HG02610 (cell line): ENCODE measurements at regions not wholly inside any gene's neighbourhood (a gene's known extent, or its start where the extent isn't known, plus 50 kb on each side); places are given as distances from the start of the nearest gene placed in this dataset.

Source experiments
- ATAC-seq: cut with Tn5 transposase; IDR thresholded peaks from one replicate; pipeline ENCODE4 v1.9.1; 2021; ENCODE audit warnings: mild to moderate bottlenecking, moderate library complexity; ENCODE audit not compliant: unreplicated experiment

DNA sequence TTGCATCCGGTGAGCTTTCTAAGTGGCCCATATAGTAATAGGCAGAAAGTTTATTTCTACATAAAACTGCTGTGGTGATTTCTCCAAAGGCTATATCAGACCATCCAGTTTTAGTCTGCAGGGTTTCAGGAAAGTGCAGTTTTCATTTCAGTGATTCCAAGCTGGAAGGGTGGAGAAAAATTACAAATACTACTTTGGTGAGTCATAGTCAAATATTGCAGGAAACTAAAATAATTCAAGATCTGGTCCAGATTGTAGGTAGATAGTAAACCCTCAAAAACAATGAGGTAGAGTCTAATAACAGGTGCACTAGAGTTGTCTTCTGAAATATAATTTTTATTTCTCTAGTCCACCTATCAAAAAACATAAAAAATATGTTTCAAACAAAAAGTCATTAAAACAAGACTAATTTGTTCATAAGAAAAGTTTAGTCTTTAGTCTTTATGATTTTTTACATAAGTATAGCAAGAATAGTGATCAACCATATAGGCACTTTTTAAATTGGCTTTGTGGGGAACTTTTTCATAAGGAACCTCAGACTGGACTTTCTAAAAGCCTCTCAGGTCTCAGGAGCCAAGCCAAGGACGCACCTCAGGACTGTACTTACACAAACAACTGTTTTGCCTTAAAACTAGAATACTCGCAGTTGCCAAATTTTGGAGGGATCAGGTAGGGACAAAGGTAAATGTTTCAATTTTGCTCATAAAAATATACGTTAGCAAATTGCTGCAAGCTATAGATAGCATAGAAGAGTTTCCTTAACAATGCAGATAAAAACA lies 101.8 kb upstream of the TLR3 start:
- ATAC-seq, result no peak

DNA sequence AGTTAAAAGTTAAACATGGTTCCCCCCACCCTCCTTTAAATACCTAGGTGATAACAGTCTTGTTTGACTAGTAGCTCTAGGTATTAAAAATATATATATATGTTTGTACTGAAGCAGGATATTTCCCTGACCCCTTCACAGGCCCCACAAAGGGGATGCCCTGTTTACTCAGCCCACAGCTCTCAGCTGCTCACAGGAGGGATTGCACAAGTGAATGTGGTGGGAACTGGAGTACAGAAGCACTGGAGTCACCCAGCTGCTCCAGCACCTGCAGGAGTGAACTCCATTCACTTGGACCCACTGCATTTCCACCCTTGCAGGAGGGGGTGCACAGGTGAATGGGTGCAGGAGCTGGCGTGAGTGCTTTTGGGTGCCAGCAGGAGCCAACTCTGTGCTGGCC lies 99.3 kb upstream of the TLR3 start:
- ATAC-seq, result no peak

GRCh38 chr4:185987961-185988627 lies 80.9 kb upstream of the TLR3 start:
- ATAC-seq, result no peak

DNA sequence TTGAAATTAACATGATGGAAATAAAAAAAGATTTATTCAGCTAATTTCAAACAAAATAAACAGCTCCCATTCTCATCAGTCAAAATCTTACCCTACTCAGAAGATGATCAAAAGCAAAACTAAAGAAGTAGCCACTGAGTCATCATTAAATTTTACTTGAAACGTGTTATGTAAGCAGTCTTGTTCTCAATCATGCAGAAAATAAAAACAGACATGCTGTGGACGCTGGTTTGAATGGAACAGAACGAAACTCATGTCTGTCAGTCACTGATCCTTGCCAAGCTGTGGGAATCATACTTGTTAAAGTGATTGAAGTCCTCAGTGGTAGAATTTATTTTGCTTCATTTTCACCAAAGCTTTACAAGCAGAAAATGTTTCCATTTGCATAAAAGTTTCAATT lies 77.2 kb upstream of the TLR3 start:
- peak; percentile 73 for ATAC-seq

- no peak for ATAC-seq
Measured at GRCh38 chr4:185992585-185992984, 76.4 kb upstream of the TLR3 start.

DNA sequence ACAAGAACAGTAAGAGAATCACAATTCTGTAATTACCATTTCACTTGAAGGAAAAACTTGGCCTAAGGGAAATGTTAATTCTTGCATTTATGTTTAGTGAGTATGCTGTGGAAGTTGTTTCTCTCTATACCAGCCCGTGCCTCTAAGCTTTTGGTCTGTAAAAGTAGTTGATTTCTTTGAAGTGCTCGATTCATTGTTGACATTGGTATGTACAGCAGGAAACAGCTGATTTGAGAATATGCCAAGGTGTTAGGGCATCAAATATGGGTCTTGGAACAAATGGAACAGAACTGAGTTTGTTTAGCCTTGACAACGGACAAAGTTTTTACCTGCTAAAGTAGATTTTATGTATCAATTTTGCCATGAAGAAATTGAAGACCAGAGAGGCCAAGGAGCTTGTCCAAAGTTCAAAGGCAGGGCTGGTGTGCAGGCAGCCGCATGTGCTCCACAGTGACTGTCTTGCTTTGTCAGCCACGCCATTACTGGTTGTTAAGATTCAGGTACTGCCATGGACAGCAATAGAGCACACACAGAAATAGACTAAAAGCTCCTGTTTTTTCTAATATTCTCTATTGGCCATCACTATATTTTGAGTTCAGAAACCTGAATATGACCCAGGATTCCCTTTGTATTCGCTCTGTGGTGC lies 75.5 kb upstream of the TLR3 start:
- ATAC-seq, result no peak

DNA sequence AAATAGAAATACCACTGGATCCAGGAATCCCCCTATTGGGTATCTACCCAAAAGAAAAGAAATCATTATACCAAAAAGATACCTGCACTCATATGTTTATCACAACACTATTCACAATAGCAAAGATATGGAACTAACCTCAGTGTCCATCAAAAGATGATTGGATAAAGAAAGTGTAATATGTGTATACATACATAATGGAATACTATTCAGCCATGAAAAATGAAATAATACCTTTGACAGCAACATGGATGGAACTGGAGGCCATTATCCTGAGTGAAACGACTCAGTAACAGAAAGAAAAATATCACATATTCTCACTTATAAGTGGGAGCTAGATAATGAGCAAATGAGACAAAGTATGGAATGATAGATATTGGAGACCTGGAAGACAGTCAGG lies 74.2 kb upstream of the TLR3 start:
- ATAC-seq, result no peak

DNA sequence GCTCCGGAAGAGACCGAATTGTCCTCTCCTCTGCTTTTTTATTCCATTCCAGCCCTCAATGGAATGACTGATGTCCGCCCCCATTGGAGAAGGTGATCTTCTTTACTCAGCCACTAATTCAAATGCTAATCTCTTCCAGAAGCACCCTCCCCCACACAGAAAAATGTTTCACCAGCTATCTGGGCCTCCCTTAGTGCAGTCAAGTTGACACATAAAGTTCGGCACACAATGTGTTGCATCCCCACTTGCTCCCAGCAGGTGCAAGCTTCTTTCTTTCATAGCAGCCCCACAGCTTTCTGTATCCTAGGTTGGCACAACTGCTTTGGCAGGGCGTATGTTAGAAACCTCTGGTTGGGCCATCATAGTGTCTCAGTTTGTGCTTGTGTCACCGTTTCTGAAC lies 73.3 kb upstream of the TLR3 start:
- ATAC-seq, result no peak

- ATAC-seq, result no peak
Measured at GRCh38 chr4:185997296-185997695, 71.7 kb upstream of the TLR3 start.

DNA sequence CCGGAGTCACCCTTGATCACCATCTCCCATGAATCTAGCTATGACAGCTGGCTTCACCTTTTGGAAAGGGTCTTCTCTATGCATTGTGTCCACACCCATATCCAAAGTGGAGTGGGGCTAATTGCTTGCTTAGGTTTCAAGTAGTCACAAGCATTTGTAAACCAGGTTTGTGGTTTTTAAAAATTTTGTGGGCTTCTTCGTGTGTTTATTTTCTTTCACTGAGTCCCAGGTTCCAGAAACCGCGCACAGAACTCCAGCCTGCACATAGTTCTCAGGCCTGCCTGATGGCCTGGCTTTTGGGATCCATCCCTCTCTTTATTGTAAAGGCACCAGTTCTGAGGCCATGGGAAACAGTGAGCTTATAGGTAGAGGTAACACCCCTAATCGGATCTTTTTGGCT lies 70.2 kb upstream of the TLR3 start:
- no peak for ATAC-seq

GRCh38 chr4:185999207-185999606 lies 69.7 kb upstream of the TLR3 start:
- ATAC-seq, result no peak

- ATAC-seq, result no peak
Measured at GRCh38 chr4:186002853-186003252, 66.1 kb upstream of the TLR3 start.

- no peak for ATAC-seq
Measured at GRCh38 chr4:186003746-186004145, 65.2 kb upstream of the TLR3 start.

GRCh38 chr4:186008057-186008456 lies 60.9 kb upstream of the TLR3 start:
- no peak for ATAC-seq

DNA sequence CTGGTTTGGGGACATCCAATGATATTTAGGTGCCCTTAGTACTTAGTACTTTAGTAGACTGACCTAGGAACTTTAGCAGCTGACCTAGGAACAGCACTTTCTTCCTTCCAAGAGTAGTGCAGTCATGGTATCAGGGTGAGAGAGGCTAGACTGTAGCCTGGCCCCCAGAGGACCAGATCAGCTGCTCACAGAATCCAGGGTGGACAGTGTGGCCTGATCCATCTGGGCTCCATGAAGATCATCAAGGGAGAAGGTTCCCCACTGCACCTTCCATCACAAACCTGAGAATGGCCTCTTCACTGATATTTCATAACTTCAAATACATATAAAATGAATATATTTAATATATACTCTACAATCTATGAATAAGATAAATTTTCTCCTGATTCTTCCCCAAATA lies 59.0 kb upstream of the TLR3 start:
- no peak for ATAC-seq

DNA sequence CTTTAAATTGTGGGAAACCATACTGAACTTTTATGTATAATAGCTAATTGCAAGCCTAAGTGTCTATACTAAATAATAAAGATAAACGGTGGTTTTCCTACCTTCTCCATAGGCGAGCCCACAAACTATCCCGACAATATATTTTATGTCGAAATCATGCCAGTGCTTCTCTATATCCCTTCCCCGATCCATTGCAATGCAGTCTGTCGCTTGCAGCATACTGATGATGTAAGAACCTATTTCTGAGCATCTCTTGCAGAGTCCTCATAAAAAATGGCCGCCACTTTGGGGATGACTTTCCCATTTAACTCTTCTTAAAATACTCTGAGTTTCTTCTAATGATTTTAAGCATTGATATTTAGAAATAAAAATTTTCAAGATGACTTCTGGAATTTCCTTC lies 58.1 kb upstream of the TLR3 start:
- no peak for ATAC-seq

- no peak for ATAC-seq
Measured at GRCh38 chr4:186012071-186012470, 56.9 kb upstream of the TLR3 start.

DNA sequence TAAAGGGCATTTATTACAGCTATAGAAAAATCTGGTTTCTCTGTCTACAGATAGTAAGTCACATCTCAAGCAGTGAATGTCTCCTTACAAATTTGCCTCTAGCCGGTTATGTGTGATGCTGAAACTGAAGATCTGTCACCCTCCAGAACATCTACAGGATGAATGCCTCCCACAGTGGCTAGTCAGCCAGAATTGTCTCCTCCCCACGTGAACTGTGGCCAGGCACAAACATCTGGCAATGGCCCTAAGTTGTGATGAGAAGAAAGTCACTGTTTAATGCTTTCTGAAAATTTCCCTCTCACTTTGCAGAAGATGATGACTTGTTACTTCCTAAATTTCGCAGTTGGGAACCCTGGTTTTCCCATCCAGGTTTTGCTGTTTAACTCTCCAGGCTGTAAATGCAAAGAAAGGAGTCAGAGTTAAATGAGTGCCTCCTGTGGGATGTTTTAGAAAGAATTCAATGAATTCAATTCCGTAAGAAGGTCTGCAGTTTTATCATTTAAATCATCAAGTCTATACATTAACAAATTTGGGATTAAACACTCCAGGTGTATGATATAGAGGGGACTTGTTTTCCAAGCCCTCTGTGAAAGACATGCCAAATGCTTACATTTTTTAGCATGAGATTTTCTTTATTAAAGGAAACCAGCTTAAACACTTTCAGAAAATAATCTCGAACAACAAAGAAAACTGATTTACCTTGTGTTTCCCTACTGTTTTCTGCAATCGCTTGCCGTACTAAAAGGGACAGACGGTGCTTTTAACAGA lies 55.4 kb upstream of the TLR3 start:
- ATAC-seq, result no peak

- ATAC-seq, result no peak
Measured at GRCh38 chr4:186015212-186015817, 53.6 kb upstream of the TLR3 start.

GRCh38 chr4:186016796-186017195 lies 52.2 kb upstream of the TLR3 start:
- ATAC-seq, result no peak

DNA sequence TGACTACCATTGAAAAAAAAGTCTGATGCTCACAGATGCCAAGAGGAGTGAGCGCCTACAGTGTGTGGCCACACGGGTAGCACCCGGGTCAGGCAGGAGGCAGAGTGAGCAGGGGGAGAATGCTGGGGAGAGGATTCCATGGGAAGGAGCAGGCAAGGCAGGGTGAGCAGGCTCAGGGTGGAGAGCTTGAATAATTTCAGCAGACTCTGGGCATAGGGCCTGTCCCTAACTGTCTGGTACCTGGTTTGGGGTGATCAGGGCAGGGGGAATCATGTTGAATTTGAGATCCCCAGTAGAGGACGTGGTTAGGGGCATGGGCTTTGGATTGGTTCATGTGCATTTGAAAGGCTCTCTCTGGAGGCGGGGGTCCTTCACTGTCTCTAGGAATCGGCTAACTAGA lies 51.2 kb upstream of the TLR3 start:
- ATAC-seq, result no peak
